ENCODE measurements at regions not wholly inside any gene's neighbourhood (a gene's known extent, or its start where the extent isn't known, plus 50 kb on each side); places are given as distances from the start of the nearest gene placed in this dataset.

DNA sequence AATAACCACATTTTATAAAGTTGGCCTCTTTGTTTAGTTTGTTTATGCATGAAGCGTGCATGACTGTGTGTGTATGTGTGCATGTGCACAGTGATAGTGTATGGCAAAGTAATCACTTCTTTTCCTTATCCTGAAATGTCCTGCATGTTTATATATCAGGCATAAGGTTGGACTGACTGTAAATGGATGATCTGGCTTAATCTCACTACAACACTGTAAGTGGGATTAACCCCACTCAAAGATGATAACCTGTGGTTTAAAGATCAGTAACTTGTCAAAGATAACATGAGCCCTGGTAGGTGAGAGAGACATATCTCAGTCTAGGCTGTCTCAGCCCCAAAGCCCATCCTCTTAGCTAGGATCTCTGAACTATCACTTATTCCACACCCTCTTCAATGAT is 376.6 kb upstream of the TSHZ2 start:
- Histone ChIP-seq H3K4me1 (ENCODE audit: control insufficient read depth in 1 of 2, insufficient read depth in 2 of 2, low read length in 2 of 2) (no peaks in the 10 kb centered on the region), H3K27me3 (ENCODE audit: low read depth, low read length) (no peaks in the 10 kb centered on the region), H3K9me3 (ENCODE audit: control insufficient read depth in 1 of 2, low read length in 2 of 2) (no peaks in the 10 kb centered on the region), H3K36me3 (ENCODE audit: control insufficient read depth in 1 of 2, insufficient read depth in 2 of 2, low read length in 2 of 2) (no peaks in the 10 kb centered on the region), H3K27ac (ENCODE audit: low read length) (no peak overlapping the region), H3K4me3 (ENCODE audit: low read depth in 1 of 2, low read length in 2 of 2) (no peak overlapping the region)

DNA sequence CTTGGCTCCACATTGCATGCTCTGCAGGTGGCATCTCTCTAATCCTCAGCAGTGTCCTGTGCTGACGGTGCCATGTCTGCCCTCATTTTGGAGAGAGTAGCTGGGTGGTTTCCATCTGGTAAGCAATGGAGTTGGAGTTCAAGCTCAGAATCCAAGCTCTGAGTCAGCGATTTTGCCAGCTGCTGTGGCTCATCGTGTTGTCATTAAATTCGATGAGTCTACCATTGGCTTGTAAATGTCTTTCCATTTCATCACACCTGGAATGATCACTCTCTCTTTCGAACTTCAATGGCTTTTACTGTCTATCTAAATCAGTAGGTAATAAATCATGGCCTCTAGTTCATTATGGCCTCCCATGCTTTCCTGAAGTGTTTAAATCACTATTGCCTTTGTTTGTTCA is 378.5 kb upstream of the TSHZ2 start:
- Histone ChIP-seq H3K9me3 (ENCODE audit: control insufficient read depth in 1 of 2, low read length in 2 of 2) (no peaks in the 10 kb centered on the region), H3K36me3 (ENCODE audit: control insufficient read depth in 1 of 2, insufficient read depth in 2 of 2, low read length in 2 of 2) (no peaks in the 10 kb centered on the region)

DNA sequence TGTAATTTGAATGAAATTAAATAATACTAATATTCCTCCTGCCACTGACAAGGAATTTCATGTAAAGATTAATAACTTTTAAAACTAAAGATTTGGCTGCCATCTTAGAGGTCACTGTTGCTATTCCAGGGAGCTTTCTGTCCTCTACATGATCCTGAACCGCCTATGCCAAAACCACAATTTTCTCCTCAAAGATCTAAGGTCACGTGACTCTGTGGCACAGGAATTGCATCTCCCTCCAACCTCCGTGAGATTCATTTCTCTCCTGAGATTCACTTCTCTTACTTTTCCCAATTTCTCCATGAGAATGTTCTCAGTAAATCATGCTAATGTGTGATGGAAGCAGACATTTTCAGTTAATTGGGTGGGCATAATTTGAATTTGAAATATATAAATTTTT is 379.6 kb upstream of the TSHZ2 start:
- Histone ChIP-seq H3K4me1 (ENCODE audit: control insufficient read depth in 1 of 2, insufficient read depth in 2 of 2, low read length in 2 of 2) (no peaks in the 10 kb centered on the region), H3K4me3 (ENCODE audit: low read depth in 1 of 2, low read length in 2 of 2) (no peak overlapping the region), H3K9me3 (ENCODE audit: control insufficient read depth in 1 of 2, low read length in 2 of 2) (no peaks in the 10 kb centered on the region), H3K36me3 (ENCODE audit: control insufficient read depth in 1 of 2, insufficient read depth in 2 of 2, low read length in 2 of 2) (no peaks in the 10 kb centered on the region), H3K27me3 (ENCODE audit: low read depth, low read length) (no peaks in the 10 kb centered on the region), H3K27ac (ENCODE audit: low read length) (no peak overlapping the region)

More for the DNA sequence above, 378.5 kb upstream of the TSHZ2 start:
- H3K27ac ChIP-seq (ENCODE audit: low read length), result no peak overlapping the region
- no peak overlapping the region for H3K4me3 ChIP-seq (ENCODE audit: low read depth in 1 of 2, low read length in 2 of 2)
- no peaks in the 10 kb centered on the region for H3K4me1 ChIP-seq (ENCODE audit: control insufficient read depth in 1 of 2, insufficient read depth in 2 of 2, low read length in 2 of 2)
- no peaks in the 10 kb centered on the region for H3K27me3 ChIP-seq (ENCODE audit: low read depth, low read length)

DNA sequence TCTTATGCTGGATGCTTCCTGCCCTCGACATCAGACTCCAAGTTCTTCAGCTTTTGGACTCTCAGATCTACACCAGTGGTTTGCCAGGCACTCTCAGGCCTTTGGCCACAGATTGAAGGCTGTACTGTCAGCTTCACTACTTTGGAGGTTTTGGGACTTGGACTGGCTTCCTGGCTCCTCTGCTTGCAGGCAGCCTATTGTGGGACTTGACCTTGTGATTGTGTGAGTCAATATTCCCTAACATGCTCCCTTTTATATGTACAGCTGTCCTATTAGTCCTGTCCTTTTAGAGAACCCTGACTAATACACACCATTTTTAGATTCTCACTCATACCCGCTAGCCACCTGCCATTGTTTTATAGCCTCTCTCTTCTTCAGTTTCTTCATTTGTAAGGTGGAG is 382.1 kb upstream of the TSHZ2 start:
- H3K9me3 ChIP-seq (ENCODE audit: control insufficient read depth in 1 of 2, low read length in 2 of 2), result no peaks in the 10 kb centered on the region
- H3K4me1 ChIP-seq (ENCODE audit: control insufficient read depth in 1 of 2, insufficient read depth in 2 of 2, low read length in 2 of 2), result no peaks in the 10 kb centered on the region
- no peaks in the 10 kb centered on the region for H3K36me3 ChIP-seq (ENCODE audit: control insufficient read depth in 1 of 2, insufficient read depth in 2 of 2, low read length in 2 of 2)
- H3K27ac ChIP-seq (ENCODE audit: low read length), result no peak overlapping the region
- H3K27me3 ChIP-seq (ENCODE audit: low read depth, low read length), result no peaks in the 10 kb centered on the region
- no peak overlapping the region for H3K4me3 ChIP-seq (ENCODE audit: low read depth in 1 of 2, low read length in 2 of 2)

DNA sequence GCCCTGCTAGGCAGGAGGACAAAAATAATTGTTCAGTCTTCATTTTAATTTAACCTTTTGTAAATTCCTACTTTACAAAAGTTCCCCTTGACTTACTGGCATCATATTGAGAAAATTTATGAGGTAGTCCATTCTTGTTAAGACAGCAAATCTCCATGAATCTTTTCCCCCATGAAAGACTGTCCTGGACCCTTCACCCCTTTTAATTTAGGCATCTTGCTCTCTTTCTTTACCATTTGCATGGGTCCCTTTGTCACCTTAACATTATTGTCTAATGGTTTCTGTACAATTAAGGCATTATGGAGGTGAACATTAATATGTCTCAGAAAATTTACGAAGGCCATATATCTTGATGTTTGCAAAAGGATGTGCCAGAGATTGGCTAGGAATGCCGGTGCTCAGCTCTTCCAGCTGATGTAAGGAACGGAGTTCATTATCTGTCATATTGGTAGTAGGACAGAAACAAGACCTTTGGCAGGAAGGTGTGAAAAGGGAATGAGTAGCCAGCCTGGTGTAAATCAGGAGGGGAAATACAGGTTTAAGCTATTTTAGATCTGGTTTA is 382.8 kb upstream of the TSHZ2 start:
- Histone ChIP-seq H3K36me3 (ENCODE audit: control insufficient read depth in 1 of 2, insufficient read depth in 2 of 2, low read length in 2 of 2) (no peaks in the 10 kb centered on the region), H3K4me1 (ENCODE audit: control insufficient read depth in 1 of 2, insufficient read depth in 2 of 2, low read length in 2 of 2) (no peaks in the 10 kb centered on the region), H3K9me3 (ENCODE audit: control insufficient read depth in 1 of 2, low read length in 2 of 2) (no peaks in the 10 kb centered on the region), H3K4me3 (ENCODE audit: low read depth in 1 of 2, low read length in 2 of 2) (no peak overlapping the region), H3K27ac (ENCODE audit: low read length) (no peak overlapping the region), H3K27me3 (ENCODE audit: low read depth, low read length) (no peaks in the 10 kb centered on the region)

DNA sequence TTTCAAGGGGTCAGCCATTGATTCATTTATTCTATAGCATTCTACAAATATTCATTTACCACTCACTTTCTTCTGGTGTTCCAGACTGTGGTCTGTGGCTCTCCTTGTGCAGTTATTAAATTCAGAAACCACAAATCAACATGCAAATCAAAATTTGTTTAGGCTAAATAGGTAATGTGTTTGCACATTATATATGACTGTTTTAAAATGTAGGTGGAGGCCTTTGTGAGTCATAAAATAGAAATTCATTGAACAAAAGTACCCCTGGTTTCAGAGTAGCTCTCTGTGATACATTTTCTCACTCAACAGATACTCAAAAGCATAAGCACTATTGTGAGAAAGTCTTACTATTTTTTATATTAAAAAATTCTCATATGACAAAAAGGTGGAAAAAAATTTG is 385.5 kb upstream of the TSHZ2 start:
- Histone ChIP-seq H3K4me3 (ENCODE audit: low read depth in 1 of 2, low read length in 2 of 2) (no peak overlapping the region), H3K36me3 (ENCODE audit: control insufficient read depth in 1 of 2, insufficient read depth in 2 of 2, low read length in 2 of 2) (no peaks in the 10 kb centered on the region), H3K27ac (ENCODE audit: low read length) (no peak overlapping the region), H3K27me3 (ENCODE audit: low read depth, low read length) (no peaks in the 10 kb centered on the region), H3K4me1 (ENCODE audit: control insufficient read depth in 1 of 2, insufficient read depth in 2 of 2, low read length in 2 of 2) (no peaks in the 10 kb centered on the region), H3K9me3 (ENCODE audit: control insufficient read depth in 1 of 2, low read length in 2 of 2) (no peaks in the 10 kb centered on the region)

DNA sequence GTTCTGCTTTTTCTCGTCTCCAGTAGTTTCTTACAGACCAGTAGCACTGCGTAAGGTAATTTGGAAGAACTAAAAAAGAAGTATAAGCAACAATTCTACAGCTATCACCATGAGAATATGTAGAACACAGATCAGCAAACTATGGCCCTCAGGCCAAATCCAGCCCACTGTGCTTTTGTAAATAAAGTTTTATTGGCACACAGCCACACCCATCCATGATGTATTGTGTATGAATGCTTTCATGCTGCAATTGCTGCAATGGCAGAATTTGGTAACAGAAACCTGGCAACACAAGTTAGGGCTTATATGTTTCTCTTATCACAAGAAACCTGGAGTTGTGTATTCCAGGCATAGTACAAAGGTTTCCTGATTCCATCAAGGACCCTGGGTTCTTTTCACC is 386.8 kb upstream of the TSHZ2 start:
- Histone ChIP-seq H3K36me3 (ENCODE audit: control insufficient read depth in 1 of 2, insufficient read depth in 2 of 2, low read length in 2 of 2) (no peaks in the 10 kb centered on the region), H3K4me1 (ENCODE audit: control insufficient read depth in 1 of 2, insufficient read depth in 2 of 2, low read length in 2 of 2) (no peaks in the 10 kb centered on the region), H3K27ac (ENCODE audit: low read length) (no peak overlapping the region), H3K27me3 (ENCODE audit: low read depth, low read length) (no peaks in the 10 kb centered on the region), H3K4me3 (ENCODE audit: low read depth in 1 of 2, low read length in 2 of 2) (no peak overlapping the region), H3K9me3 (ENCODE audit: control insufficient read depth in 1 of 2, low read length in 2 of 2) (no peaks in the 10 kb centered on the region)

DNA sequence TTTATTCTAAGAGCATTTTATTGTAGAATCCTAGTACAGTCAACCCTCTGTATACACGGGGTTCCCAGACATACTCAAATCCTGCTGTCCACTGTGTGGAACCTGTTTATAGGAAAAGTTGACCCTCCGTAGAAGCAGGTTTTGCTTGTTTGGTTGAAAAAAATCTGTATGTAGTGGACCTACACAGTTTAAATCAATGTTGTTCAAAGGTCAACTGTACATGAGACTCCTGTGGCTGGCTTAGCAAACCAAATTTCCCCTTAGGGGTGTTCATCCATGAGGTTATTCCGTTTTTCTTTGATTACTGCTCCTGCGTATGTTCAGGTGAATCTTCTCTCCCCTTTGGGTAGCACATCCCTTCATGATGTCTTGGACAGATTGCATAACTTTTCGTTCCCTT is 387.0 kb upstream of the ZFP64 start:
- Histone ChIP-seq H3K4me3 (ENCODE audit: low read depth in 1 of 2, low read length in 2 of 2) (no peak overlapping the region), H3K9me3 (ENCODE audit: control insufficient read depth in 1 of 2, low read length in 2 of 2) (peaks cover 0 to 3% of the 10 kb centered on the region in 2 donors), H3K4me1 (ENCODE audit: control insufficient read depth in 1 of 2, insufficient read depth in 2 of 2, low read length in 2 of 2) (no peaks in the 10 kb centered on the region), H3K27me3 (ENCODE audit: low read depth, low read length) (no peaks in the 10 kb centered on the region), H3K27ac (ENCODE audit: low read length) (no peak overlapping the region), H3K36me3 (ENCODE audit: control insufficient read depth in 1 of 2, insufficient read depth in 2 of 2, low read length in 2 of 2) (no peaks in the 10 kb centered on the region)

DNA sequence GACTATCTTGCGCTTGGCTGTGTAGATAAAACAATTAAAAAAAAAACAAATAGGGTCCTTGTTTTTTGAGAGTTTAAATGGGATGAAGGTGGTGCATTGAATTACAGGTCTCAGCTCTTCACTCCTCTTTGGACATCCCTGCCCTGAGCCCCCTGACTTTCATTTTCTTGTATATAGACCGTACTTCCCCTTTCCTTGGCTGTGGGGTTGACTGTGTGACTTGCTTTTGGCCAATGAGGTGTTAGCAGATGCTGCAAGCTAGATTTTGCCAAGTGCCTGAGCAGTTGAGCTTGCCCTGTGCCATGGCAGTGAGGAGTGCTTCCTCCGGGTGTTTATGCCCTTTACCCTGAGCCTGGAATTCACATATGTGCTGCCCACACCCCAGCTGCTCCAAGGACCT is 386.1 kb upstream of the ZFP64 start:
- H3K4me3 ChIP-seq (ENCODE audit: low read depth in 1 of 2, low read length in 2 of 2), result no peak overlapping the region
- no peaks in the 10 kb centered on the region for H3K4me1 ChIP-seq (ENCODE audit: control insufficient read depth in 1 of 2, insufficient read depth in 2 of 2, low read length in 2 of 2)
- no peak overlapping the region for H3K27ac ChIP-seq (ENCODE audit: low read length)

DNA sequence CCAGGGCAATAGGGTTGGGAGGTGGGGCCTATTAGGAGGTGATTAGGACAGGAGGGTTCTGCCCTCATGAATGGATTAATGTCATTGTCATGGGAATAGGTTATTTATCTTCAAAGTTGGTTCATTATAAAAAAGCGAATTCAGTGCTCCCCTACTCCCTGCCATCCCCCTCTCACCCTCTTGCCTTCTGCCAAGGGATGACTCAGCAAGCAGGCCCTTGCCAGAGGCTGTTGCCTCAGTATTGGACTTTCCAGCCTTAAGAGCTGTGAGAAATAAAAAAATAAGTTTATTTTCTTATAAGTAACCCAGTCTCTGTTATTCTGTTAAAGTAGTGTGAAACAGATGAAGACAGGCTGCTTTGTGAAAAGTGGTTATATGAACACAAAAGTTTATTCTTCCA is 381.1 kb upstream of the ZFP64 start:
- Histone ChIP-seq H3K9me3 (ENCODE audit: control insufficient read depth in 1 of 2, low read length in 2 of 2) (peaks cover 0 to 3% of the 10 kb centered on the region in 2 donors), H3K27me3 (ENCODE audit: low read depth, low read length) (no peaks in the 10 kb centered on the region), H3K36me3 (ENCODE audit: control insufficient read depth in 1 of 2, insufficient read depth in 2 of 2, low read length in 2 of 2) (no peaks in the 10 kb centered on the region), H3K4me1 (ENCODE audit: control insufficient read depth in 1 of 2, insufficient read depth in 2 of 2, low read length in 2 of 2) (no peaks in the 10 kb centered on the region), H3K4me3 (ENCODE audit: low read depth in 1 of 2, low read length in 2 of 2) (no peak overlapping the region), H3K27ac (ENCODE audit: low read length) (no peak overlapping the region)

More for the DNA sequence above, 386.1 kb upstream of the ZFP64 start:
- Histone ChIP-seq H3K27me3 (ENCODE audit: low read depth, low read length) (no peaks in the 10 kb centered on the region), H3K36me3 (ENCODE audit: control insufficient read depth in 1 of 2, insufficient read depth in 2 of 2, low read length in 2 of 2) (no peaks in the 10 kb centered on the region), H3K9me3 (ENCODE audit: control insufficient read depth in 1 of 2, low read length in 2 of 2) (peaks cover 0 to 3% of the 10 kb centered on the region in 2 donors)

DNA sequence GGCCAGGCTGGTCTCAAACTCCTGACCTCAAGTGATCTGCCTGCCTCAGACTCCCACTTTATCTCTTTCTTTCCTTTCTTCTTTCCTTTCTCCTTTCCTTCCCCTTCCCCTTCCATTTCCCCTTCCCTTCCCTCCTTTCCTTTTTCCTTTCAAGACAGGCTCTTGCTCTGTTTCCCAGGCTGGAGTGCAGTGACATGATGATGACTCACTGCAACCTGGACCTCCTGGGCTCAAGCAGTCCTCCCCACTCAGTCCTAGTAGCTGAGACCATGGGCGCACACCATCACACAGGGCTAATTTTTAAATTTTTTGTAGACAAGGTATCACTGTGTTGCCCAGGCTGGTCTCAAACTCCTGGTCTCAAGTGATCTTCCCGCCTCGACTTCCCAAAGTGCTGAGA is 377.6 kb upstream of the ZFP64 start:
- Histone ChIP-seq H3K4me1 (ENCODE audit: control insufficient read depth in 1 of 2, insufficient read depth in 2 of 2, low read length in 2 of 2) (no peaks in the 10 kb centered on the region), H3K36me3 (ENCODE audit: control insufficient read depth in 1 of 2, insufficient read depth in 2 of 2, low read length in 2 of 2) (no peaks in the 10 kb centered on the region), H3K4me3 (ENCODE audit: low read depth in 1 of 2, low read length in 2 of 2) (no peak overlapping the region), H3K27ac (ENCODE audit: low read length) (no peak overlapping the region), H3K9me3 (ENCODE audit: control insufficient read depth in 1 of 2, low read length in 2 of 2) (no peaks in the 10 kb centered on the region), H3K27me3 (ENCODE audit: low read depth, low read length) (no peaks in the 10 kb centered on the region)

DNA sequence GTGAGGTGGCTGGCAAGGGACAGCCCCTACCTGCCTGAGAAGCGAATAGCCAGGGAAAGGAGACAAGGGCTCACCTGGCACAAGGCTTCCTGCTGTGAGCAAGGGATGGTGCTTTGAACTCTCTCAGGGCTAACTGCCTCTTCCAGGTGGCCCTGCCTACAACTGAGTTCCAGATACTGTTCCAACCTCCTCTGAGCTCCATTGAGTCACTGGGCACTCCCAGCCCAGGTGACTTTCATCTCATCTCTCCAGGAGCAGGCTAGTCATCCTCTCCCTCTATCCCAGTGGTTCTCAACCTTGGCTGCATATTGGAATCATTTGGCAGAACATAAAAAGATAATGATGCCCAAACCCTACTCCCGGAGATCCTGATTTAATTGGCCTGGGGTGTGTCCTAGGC is 374.0 kb upstream of the ZFP64 start:
- Histone ChIP-seq H3K4me1 (ENCODE audit: control insufficient read depth in 1 of 2, insufficient read depth in 2 of 2, low read length in 2 of 2) (no peaks in the 10 kb centered on the region), H3K27ac (ENCODE audit: low read length) (no peak overlapping the region), H3K27me3 (ENCODE audit: low read depth, low read length) (no peaks in the 10 kb centered on the region), H3K4me3 (ENCODE audit: low read depth in 1 of 2, low read length in 2 of 2) (no peak overlapping the region), H3K9me3 (ENCODE audit: control insufficient read depth in 1 of 2, low read length in 2 of 2) (no peaks in the 10 kb centered on the region), H3K36me3 (ENCODE audit: control insufficient read depth in 1 of 2, insufficient read depth in 2 of 2, low read length in 2 of 2) (no peaks in the 10 kb centered on the region)
